ENCODE measurements at regions not wholly inside any gene's neighbourhood (a gene's known extent, or its start where the extent isn't known, plus 50 kb on each side); places are given as distances from the start of the nearest gene placed in this dataset.

GRCh38 chr6:165880686-165881085 lies 217.6 kb upstream of the PDE10A start:
- DNase-seq (ENCODE audit: low read depth in 2 of 3, low spot score in 1 of 3): no peak

DNA sequence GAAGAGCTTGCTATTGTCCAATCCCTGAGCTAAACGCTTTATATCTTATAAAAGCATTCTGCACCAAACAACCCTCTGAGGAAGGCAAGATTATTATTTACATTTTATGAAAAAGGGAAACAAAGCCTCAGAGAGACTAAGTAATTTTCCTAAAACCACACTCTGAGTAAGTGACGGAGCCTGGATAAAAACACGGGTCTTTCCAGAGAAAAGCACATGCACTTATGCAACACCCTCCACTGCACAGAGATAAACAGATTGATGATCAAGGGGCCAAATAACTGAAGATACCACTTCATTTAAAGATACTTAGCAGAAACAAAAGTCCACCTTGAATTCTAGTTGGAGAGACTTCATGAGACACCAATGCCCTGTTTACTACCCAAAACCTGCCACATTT lies 214.7 kb upstream of the PDE10A start:
- DNase-seq (ENCODE audit: low read depth in 2 of 3, low spot score in 1 of 3): no peak

DNA sequence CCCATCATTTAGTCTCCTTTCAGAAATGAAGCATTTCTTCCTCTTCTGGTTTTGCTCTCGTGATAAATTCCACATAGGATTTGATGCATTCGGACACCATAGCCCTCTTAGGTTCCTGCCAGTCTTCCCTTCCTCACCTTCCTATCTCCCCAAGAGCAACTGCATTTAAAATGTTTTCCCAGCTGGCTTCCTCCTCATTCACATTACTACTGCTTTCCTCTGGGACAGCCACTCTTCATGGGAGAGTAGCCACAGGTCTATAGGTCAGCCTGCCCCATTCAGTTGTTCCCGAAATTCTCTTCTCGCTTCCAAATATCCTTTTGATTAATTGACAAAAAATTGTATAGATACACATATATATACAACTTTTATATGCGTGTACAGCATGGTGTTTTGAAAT lies 214.2 kb upstream of the PDE10A start:
- no peak for DNase-seq (ENCODE audit: low read depth in 2 of 3, low spot score in 1 of 3)

- DNase-seq (ENCODE audit: low read depth in 2 of 3, low spot score in 1 of 3): no peak
Measured at GRCh38 chr6:165876588-165876987, 213.5 kb upstream of the PDE10A start.

GRCh38 chr6:165875946-165876345 lies 212.9 kb upstream of the PDE10A start:
- DNase-seq (ENCODE audit: low read depth in 2 of 3, low spot score in 1 of 3): no peak

- DNase-seq (ENCODE audit: low read depth in 2 of 3, low spot score in 1 of 3): no peak
Measured at GRCh38 chr6:165873976-165874375, 210.9 kb upstream of the PDE10A start.

- no peak for DNase-seq (ENCODE audit: low read depth in 2 of 3, low spot score in 1 of 3)
Measured at GRCh38 chr6:165872811-165873210, 209.8 kb upstream of the PDE10A start.

DNA sequence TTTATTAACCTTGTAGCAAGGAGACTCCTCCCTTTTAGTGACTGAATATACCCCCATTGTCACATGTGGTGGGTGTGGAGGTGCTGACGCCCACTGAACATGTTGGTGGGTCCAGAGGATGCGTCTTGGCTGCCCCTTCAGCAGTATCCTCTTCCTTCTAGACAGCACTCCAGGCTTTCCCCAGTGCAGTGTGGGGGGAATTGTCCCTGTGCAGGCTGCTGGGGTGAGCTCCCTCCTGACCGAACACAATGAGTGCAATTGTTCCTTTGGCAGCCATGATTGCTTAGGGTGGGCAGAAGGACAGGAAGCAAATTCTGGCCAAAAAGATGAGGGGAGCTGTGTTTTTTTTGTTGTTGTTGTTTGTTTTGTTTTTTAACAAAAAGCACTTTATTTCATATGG lies 209.3 kb upstream of the PDE10A start:
- DNase-seq (ENCODE audit: low read depth in 2 of 3, low spot score in 1 of 3): no peak

GRCh38 chr6:165871571-165871970 lies 208.5 kb upstream of the PDE10A start:
- no peak for DNase-seq (ENCODE audit: low read depth in 2 of 3, low spot score in 1 of 3)

- no peak for DNase-seq (ENCODE audit: low read depth in 2 of 3, low spot score in 1 of 3)
Measured at GRCh38 chr6:165869526-165869925, 206.5 kb upstream of the PDE10A start.

DNA sequence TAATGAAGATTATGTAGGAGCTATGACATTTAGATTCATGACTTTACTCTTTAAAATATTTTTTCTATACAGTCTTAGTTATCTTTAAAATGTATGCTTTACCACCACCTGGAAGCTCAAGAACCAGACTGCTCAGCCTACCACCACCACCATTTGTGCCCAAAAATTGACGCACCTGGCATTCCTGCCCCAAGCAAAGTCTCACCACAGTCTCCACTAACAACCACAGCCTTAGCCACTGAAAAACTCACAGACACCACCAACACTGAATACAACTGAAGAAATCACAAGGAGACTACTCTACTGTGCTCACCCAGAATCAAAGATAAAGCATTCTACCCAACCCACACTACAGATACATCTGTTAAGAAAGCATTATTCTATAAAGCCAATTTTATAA lies 201.9 kb upstream of the PDE10A start:
- DNase-seq (ENCODE audit: low read depth in 2 of 3, low spot score in 1 of 3): no peak

DNA sequence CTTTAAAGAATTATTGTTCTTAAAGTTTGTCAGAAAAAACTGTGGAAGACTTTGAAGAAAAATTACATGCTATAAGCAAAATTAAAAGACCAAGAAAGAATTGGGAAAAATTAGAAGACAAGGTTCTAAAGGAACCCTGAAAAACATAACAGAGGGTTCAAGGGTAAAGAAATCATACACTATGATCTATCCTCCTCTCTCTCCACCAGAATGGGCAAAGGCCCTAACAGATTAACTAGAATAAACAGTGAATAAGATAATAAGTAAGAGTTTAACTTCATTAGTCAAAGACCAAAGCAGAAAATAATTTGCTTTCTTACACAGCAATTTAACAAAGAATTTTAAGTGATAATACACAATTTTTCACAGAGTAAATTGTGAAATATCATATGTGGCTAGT lies 201.2 kb upstream of the PDE10A start:
- no peak for DNase-seq (ENCODE audit: low read depth in 2 of 3, low spot score in 1 of 3)

- DNase-seq (ENCODE audit: low read depth in 2 of 3, low spot score in 1 of 3): no peak
Measured at GRCh38 chr6:165863801-165864200, 200.8 kb upstream of the PDE10A start.

DNA sequence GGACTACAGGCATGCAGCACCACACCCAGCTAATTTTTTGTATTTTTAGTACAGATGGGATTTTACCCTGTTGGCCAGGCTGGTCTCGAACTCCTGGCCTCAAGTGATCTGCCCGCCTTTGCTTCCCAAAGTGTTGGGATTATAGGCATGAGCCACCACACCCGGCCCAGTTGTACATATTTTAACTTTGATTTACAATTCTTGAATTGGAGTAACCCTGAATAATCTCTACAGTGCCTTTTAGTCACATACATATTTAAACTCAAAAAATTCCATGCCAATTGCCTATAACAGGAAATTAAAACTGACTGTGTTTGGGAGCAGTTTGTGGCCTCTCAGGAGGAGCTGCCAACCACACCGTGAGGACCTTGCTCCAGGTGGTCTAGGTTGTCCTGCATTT lies 199.8 kb upstream of the PDE10A start:
- no peak for DNase-seq (ENCODE audit: low read depth in 2 of 3, low spot score in 1 of 3)

DNA sequence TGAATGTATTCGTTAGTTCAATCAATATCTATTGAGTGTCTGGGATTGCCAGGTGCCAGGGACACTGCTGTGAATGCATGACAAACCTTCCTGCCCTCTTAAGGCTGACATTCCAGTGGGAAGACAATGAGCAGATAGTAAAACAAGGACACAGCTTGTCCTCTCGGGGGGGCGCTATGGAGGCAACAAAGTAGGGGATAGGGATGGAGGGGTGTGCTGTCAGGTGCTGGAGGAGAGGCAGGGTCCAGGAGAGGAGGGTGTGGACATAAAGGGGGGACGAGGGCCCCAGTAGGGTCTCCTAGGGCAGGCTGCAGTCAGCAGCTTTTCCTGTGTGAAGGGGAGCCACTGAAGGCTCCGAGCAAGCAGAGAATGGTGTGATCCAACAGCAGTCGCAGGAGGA lies 198.2 kb upstream of the PDE10A start:
- no peak for DNase-seq (ENCODE audit: low read depth in 2 of 3, low spot score in 1 of 3)

- no peak for DNase-seq (ENCODE audit: low read depth in 2 of 3, low spot score in 1 of 3)
Measured at GRCh38 chr6:165858586-165858985, 195.5 kb upstream of the PDE10A start.

DNA sequence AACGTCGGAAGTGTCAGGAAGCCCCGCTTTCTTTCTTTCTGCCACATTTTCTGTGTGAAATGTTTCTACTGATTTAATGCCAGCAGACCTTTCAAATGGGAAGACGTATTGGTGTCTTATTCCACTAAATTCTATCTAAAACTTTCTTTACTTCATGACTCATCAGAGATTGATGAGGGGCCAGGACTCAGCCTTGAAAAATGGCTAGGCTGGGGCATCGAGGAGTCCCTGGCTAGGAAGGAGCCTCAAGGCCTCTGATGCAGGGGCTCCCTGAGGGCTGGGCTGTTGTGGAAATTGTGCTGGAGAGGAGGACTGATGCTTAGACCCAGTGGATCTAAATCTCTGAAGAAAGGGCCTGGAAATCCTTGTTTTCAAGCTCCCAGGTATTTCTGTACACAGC lies 192.8 kb upstream of the PDE10A start:
- DNase-seq (ENCODE audit: low read depth in 2 of 3, low spot score in 1 of 3): no peak

DNA sequence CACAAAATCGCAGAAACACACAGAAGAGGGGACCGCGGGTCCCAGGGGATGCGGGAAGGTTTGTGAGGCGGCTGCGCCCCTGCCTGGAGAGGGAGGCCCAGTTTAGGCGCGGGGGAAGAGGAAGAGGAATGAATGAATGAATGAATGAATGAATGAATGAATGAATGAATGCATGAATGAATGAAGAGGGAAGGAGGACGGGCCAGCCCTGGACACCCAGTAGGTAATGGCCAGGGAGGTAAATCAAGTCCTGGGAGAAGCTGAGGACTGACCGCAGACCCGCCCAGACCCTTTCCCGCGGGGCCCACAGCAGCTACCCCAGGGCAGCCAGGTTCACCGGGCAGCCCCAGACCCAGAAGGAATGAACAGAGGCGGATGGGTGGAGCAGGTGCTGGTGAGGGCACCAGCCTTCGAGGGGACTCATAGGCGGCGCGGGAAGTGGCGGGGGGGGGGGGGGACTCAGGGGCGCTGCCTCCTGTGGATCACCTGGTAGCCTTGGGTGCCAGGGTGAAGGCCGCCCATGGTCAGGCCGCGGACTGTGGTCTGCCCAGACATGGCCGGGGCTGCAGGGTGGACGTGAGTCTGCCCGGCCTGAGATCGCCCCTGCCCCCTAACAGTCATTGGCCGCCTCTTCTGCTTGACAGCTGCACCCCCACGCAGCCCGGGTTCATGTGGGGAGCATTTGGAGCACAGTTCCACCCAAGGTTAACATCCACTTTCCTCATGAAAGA lies 192.0 kb upstream of the PDE10A start:
- DNase-seq (ENCODE audit: low read depth in 2 of 3, low spot score in 1 of 3): no peak

GRCh38 chr6:165854061-165854862 lies 191.2 kb upstream of the PDE10A start:
- no peak for DNase-seq (ENCODE audit: low read depth in 2 of 3, low spot score in 1 of 3)

- DNase-seq (ENCODE audit: low read depth in 2 of 3, low spot score in 1 of 3): no peak
Measured at GRCh38 chr6:165852676-165853075, 189.6 kb upstream of the PDE10A start.

DNA sequence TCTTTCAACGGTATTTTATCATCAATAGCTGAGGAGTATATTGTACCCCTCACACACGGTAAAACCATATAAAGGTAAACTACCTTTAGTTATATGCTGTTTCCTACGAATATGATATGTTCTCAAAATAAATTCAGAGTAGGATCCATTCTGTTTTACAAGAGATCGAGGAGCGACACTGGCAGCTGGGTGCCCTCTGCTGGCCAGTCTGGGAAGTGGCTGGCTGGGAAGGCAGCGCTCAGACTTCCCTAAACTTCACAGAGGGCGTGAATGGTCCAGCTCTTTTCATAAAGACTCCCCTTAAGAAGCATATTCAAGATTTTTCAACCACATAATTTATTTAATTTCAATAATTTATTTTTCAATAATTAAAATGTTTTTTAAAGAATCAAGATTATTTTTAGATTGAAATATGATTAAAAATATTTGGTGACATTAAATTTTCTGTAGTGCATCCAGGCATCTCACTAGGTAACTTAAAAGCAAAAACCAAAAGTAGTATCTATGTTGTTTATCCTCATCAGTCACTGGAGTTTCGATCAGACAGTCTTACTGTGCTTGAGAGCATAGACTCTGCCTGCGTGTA lies 187.5 kb upstream of the PDE10A start:
- DNase-seq (ENCODE audit: low read depth in 2 of 3, low spot score in 1 of 3): peak; percentile 33 to 52 (median 42)

Data from stimulated activated CD4-positive, alpha-beta T cell treated with anti-CD3 and anti-CD28 coated beads, Interleukin-12 subunit alpha, Interleukin-12 subunit beta, amount 100 ng/mL, for 48 hours (primary cell).